K562 (cell line): ENCODE measurements at regions not wholly inside any gene's neighbourhood (a gene's known extent, or its start where the extent isn't known, plus 50 kb on each side); places are given as distances from the start of the nearest gene placed in this dataset.

ENCODE experiments used
- GABPB1 ChIP-seq: sonication (generic); formaldehyde crosslinking; IDR thresholded peaks from 2 replicates; pipeline ENCODE4 v1.8.0; 2022; ENCODE audit warnings: mild to moderate bottlenecking, missing genetic modification reagents
- MED1 ChIP-seq: sonication (generic); formaldehyde crosslinking; IDR thresholded peaks from 2 replicates; pipeline ENCODE4 v1.8.1; 2023; ENCODE audit warnings: missing genetic modification reagents, borderline replicate concordance
- MYC ChIP-seq, 2 experiments: fragments of 250-450 bp in 1 of 2; sonication (Bioruptor Pico) in 1 of 2; IDR thresholded peaks; 2 replicates each; pipeline versions ENCODE4 v1.5.1 to v1.6.1; 2012 to 2021; ENCODE audit warnings: low read depth in 2 of 2, borderline replicate concordance in 1 of 2, improper control_type of control experiment in 1 of 2, low read length in 1 of 2, mild to moderate bottlenecking in 1 of 2, moderate library complexity in 1 of 2
- NR2F6 ChIP-seq: fragments of 450-650 bp; formaldehyde crosslinking; IDR thresholded peaks from 2 replicates; pipeline ENCODE4 v1.4.0; 2020; ENCODE audit warnings: mild to moderate bottlenecking
- OTX1 ChIP-seq: fragments of 450-650 bp; formaldehyde crosslinking; IDR thresholded peaks from 2 replicates; pipeline ENCODE4 v1.4.0; 2022; ENCODE audit warnings: mild to moderate bottlenecking
- POLR2AphosphoS5 ChIP-seq: IDR thresholded peaks from 2 replicates; pipeline ENCODE4 v1.6.1; 2011; ENCODE audit warnings: mild to moderate bottlenecking, low read depth, low read length, moderate library complexity; ENCODE audit not compliant: control insufficient read depth, insufficient read depth
- RNF219 ChIP-seq: fragments of 250-450 bp; sonication (Bioruptor Pico); IDR thresholded peaks from 2 replicates; pipeline ENCODE4 v1.5.0; 2022; ENCODE audit warnings: mild to moderate bottlenecking
- USF1 ChIP-seq: sonication (generic); formaldehyde crosslinking; IDR thresholded peaks from 2 replicates; pipeline ENCODE4 v1.9.0; 2022; ENCODE audit warnings: mild to moderate bottlenecking, missing genetic modification reagents
- ZBTB33 ChIP-seq: sonication (generic); formaldehyde crosslinking; IDR thresholded peaks from 2 replicates; pipeline ENCODE4 v1.8.1; 2023; ENCODE audit warnings: mild to moderate bottlenecking, missing genetic modification reagents
- ZFPM2 ChIP-seq: fragments of 250-450 bp; sonication (Bioruptor Pico); IDR thresholded peaks from 2 replicates; pipeline ENCODE4 v1.5.1; 2022; ENCODE audit warnings: mild to moderate bottlenecking
- ZKSCAN3 ChIP-seq: fragments of 250-450 bp; sonication (Bioruptor Pico); IDR thresholded peaks from 2 replicates; pipeline ENCODE4 v1.4.0; 2020
- ZNF121 ChIP-seq: sonication (generic); formaldehyde crosslinking; conservative IDR thresholded peaks from 2 replicates; pipeline ENCODE4 v1.8.0; 2022; ENCODE audit warnings: missing genetic modification reagents
- ZNF431 ChIP-seq: sonication (generic); formaldehyde crosslinking; IDR thresholded peaks from 2 replicates; pipeline ENCODE4 v1.8.0; 2022; ENCODE audit warnings: mild to moderate bottlenecking, missing genetic modification reagents

GRCh38 chr5:96588539-96588938 is 73.6 kb upstream of the CAST start:
- no peak for TF ChIP-seq USF1
- TF ChIP-seq MYC (IDR thresholded peaks at IDR 0.05; ENCODE audit: low read depth, low read length): no peak
- TF ChIP-seq MYC (CRISPR knock-in tag; IDR thresholded peaks at IDR 0.05; ENCODE audit: borderline replicate concordance, low read depth): no peak
- TF ChIP-seq ZFPM2 (CRISPR knock-in tag): no peak
- no peak for TF ChIP-seq ZNF121 (CRISPR knock-in tag)
- TF ChIP-seq NR2F6: no peak
- no peak for TF ChIP-seq GABPB1
- TF ChIP-seq RNF219 (CRISPR knock-in tag): no peak
- no peak for TF ChIP-seq POLR2AphosphoS5
- no peak for TF ChIP-seq OTX1 (CRISPR knock-in tag)
- TF ChIP-seq ZBTB33 (CRISPR knock-in tag): no peak
- no peak for TF ChIP-seq ZNF431 (CRISPR knock-in tag)
- TF ChIP-seq ZKSCAN3 (CRISPR knock-in tag): no peak
- no peak for TF ChIP-seq MED1 (CRISPR knock-in tag)
